ENCODE measurements at regions not wholly inside any gene's neighbourhood (a gene's known extent, or its start where the extent isn't known, plus 50 kb on each side); places are given as distances from the start of the nearest gene placed in this dataset.

GRCh38 chr1:55311057-55311641 is 96.0 kb upstream of the USP24 start:
- peak overlapping the region; percentile 93 for H3K27ac ChIP-seq (ENCODE audit: insufficient read depth, low read length)

GRCh38 chr1:55310505-55310971 is 95.4 kb upstream of the USP24 start:
- Histone ChIP-seq H3K4me2 (ENCODE audit: extremely low read depth, insufficient read depth, low read length) (peak overlapping the region; percentile 84), H3K36me3 (ENCODE audit: control insufficient read depth, insufficient read depth, low read length) (no peaks in the 10 kb centered on the region), H2AFZ (ENCODE audit: low read length) (no peak overlapping the region), H3K9me3 (ENCODE audit: control insufficient read depth, insufficient read depth, low read depth, low read length) (no peaks in the 10 kb centered on the region), H4K20me1 (ENCODE audit: control insufficient read depth, extremely low read depth, insufficient read depth, low read length) (no peaks in the 10 kb centered on the region), H3K79me2 (ENCODE audit: control insufficient read depth, insufficient read depth, low read length) (no peaks in the 10 kb centered on the region), H3K27ac (ENCODE audit: insufficient read depth, low read length) (peak overlapping the region; percentile 93), H3K27me3 (ENCODE audit: control insufficient read depth, insufficient read depth, low read length) (no peaks in the 10 kb centered on the region), H3K4me1 (ENCODE audit: control insufficient read depth, extremely low read depth, insufficient read depth, low read length) (peaks cover 26% of the 10 kb centered on the region), H3K4me3 (replicated peaks in 1 of 4; ENCODE audit: control extremely low read depth in 1 of 4, insufficient read depth in 1 of 4, low read depth in 3 of 4, low read length in 4 of 4) (no peak overlapping the region), H3K9ac (ENCODE audit: insufficient read depth, low read length) (no peak overlapping the region)
- no peak for TF ChIP-seq EZH2 (IDR thresholded peaks at IDR 0.05; ENCODE audit: low read length, missing control alignments)
- no peak for TF ChIP-seq CTCF (conservative IDR thresholded peaks at IDR 0.05 in 1 of 2, IDR thresholded peaks at IDR 0.05 in 1 of 2; ENCODE audit: low read depth in 1 of 2, low read length in 2 of 2)
- DNase-seq (ENCODE audit: low read depth in 2 of 2) = peak; percentile 98 to 100

More at GRCh38 chr1:55311057-55311641, 96.0 kb upstream of the USP24 start:
- no peak for TF ChIP-seq CTCF (conservative IDR thresholded peaks at IDR 0.05 in 1 of 2, IDR thresholded peaks at IDR 0.05 in 1 of 2; ENCODE audit: low read depth in 1 of 2, low read length in 2 of 2)
- TF ChIP-seq EZH2 (IDR thresholded peaks at IDR 0.05; ENCODE audit: low read length, missing control alignments) = no peak
- Histone ChIP-seq H3K4me3 (replicated peaks in 1 of 4; ENCODE audit: control extremely low read depth in 1 of 4, insufficient read depth in 1 of 4, low read depth in 3 of 4, low read length in 4 of 4) (no peak overlapping the region), H3K79me2 (ENCODE audit: control insufficient read depth, insufficient read depth, low read length) (no peaks in the 10 kb centered on the region), H4K20me1 (ENCODE audit: control insufficient read depth, extremely low read depth, insufficient read depth, low read length) (no peaks in the 10 kb centered on the region), H3K36me3 (ENCODE audit: control insufficient read depth, insufficient read depth, low read length) (no peaks in the 10 kb centered on the region), H3K4me2 (ENCODE audit: extremely low read depth, insufficient read depth, low read length) (peak overlapping the region; percentile 84), H3K9ac (ENCODE audit: insufficient read depth, low read length) (peak overlapping the region; percentile 33), H3K4me1 (ENCODE audit: control insufficient read depth, extremely low read depth, insufficient read depth, low read length) (peaks cover 23% of the 10 kb centered on the region), H3K27me3 (ENCODE audit: control insufficient read depth, insufficient read depth, low read length) (no peaks in the 10 kb centered on the region), H3K9me3 (ENCODE audit: control insufficient read depth, insufficient read depth, low read depth, low read length) (no peaks in the 10 kb centered on the region), H2AFZ (ENCODE audit: low read length) (no peak overlapping the region)
- peak; percentile 57 to 61 for DNase-seq (ENCODE audit: low read depth in 2 of 2)

- TF ChIP-seq EZH2 (IDR thresholded peaks at IDR 0.05; ENCODE audit: low read length, missing control alignments) = no peak
- no peak for TF ChIP-seq CTCF (conservative IDR thresholded peaks at IDR 0.05 in 1 of 2, IDR thresholded peaks at IDR 0.05 in 1 of 2; ENCODE audit: low read depth in 1 of 2, low read length in 2 of 2)
- Histone ChIP-seq H3K36me3 (ENCODE audit: control insufficient read depth, insufficient read depth, low read length) (no peaks in the 10 kb centered on the region), H3K27ac (ENCODE audit: insufficient read depth, low read length) (peak overlapping the region; percentile 64), H3K4me3 (replicated peaks in 1 of 4; ENCODE audit: control extremely low read depth in 1 of 4, insufficient read depth in 1 of 4, low read depth in 3 of 4, low read length in 4 of 4) (no peak overlapping the region), H3K79me2 (ENCODE audit: control insufficient read depth, insufficient read depth, low read length) (no peaks in the 10 kb centered on the region), H4K20me1 (ENCODE audit: control insufficient read depth, extremely low read depth, insufficient read depth, low read length) (no peaks in the 10 kb centered on the region), H3K4me2 (ENCODE audit: extremely low read depth, insufficient read depth, low read length) (no peak overlapping the region), H3K9ac (ENCODE audit: insufficient read depth, low read length) (peak overlapping the region; percentile 17), H2AFZ (ENCODE audit: low read length) (no peak overlapping the region), H3K9me3 (ENCODE audit: control insufficient read depth, insufficient read depth, low read depth, low read length) (no peaks in the 10 kb centered on the region), H3K4me1 (ENCODE audit: control insufficient read depth, extremely low read depth, insufficient read depth, low read length) (peaks cover 27% of the 10 kb centered on the region), H3K27me3 (ENCODE audit: control insufficient read depth, insufficient read depth, low read length) (no peaks in the 10 kb centered on the region)
- peak in 1 of 2 donors; percentile 20 for DNase-seq (ENCODE audit: low read depth in 2 of 2)
These were observed 94.8 kb upstream of the USP24 start for GRCh38 chr1:55309786-55310504.
